Trophoblast cell (in vitro differentiated cells and primary cell): ENCODE measurements at regions not wholly inside any gene's neighbourhood (a gene's known extent, or its start where the extent isn't known, plus 50 kb on each side); places are given as distances from the start of the nearest gene placed in this dataset.
A peak's percentile ranks its signal among the peaks of the same experiment; 100 is the strongest.
"Not testable (repeated sequence)": the region's sequence is repeated elsewhere in the genome, so short reads cannot be mapped to it uniquely, and the experiment has no call there.

Experiments
- DNase-seq, 2 donors: peaks; one replicate each; pipeline ENCODE4 v3.0.0-alpha.2; 2016
- H2AFZ ChIP-seq: 2 replicates; pipeline ENCODE4 v1.6.1; 2013; ENCODE audit warnings: low read length, moderate library complexity, mild to moderate bottlenecking; ENCODE audit not compliant: insufficient read depth, poor library complexity
- H2AK5ac ChIP-seq: 2 replicates; pipeline ENCODE4 v1.6.1; 2013; ENCODE audit warnings: mild to moderate bottlenecking, low read length
- H2BK120ac ChIP-seq: 2 replicates; pipeline ENCODE4 v1.6.1; 2013; ENCODE audit warnings: low read length, mild to moderate bottlenecking, moderate library complexity; ENCODE audit not compliant: insufficient read depth, poor library complexity
- H2BK12ac ChIP-seq: 2 replicates; pipeline ENCODE4 v1.6.1; 2013; ENCODE audit warnings: mild to moderate bottlenecking, low read length, moderate library complexity
- H2BK5ac ChIP-seq: 2 replicates; pipeline ENCODE4 v1.6.1; 2013; ENCODE audit warnings: low read length, low read depth, moderate library complexity, mild to moderate bottlenecking; ENCODE audit not compliant: poor library complexity
- H3K14ac ChIP-seq: 2 replicates; pipeline ENCODE4 v1.6.1; 2013; ENCODE audit warnings: mild to moderate bottlenecking, low read length
- H3K18ac ChIP-seq: 2 replicates; pipeline ENCODE4 v1.6.1; 2013; ENCODE audit warnings: mild to moderate bottlenecking, low read length
- H3K23ac ChIP-seq: 2 replicates; pipeline ENCODE4 v1.6.1; 2013; ENCODE audit warnings: low read length
- H3K27ac ChIP-seq: 2 replicates; pipeline ENCODE4 v1.5.1; 2013; ENCODE audit warnings: low read depth, mild to moderate bottlenecking, inconsistent platforms, low read length, moderate library complexity
- H3K27me3 ChIP-seq: 2 replicates; pipeline ENCODE4 v1.6.1; 2013; ENCODE audit warnings: inconsistent platforms, mild to moderate bottlenecking, low read length, moderate library complexity; ENCODE audit not compliant: insufficient read depth
- H3K36me3 ChIP-seq, 2 experiments: 1 replicate in 1 of 2; 2 replicates in 1 of 2; pipeline ENCODE4 v1.6.1; 2013; ENCODE audit warnings: low read length in 2 of 2, mild to moderate bottlenecking in 2 of 2, moderate library complexity in 1 of 2; ENCODE audit not compliant: insufficient read depth in 2 of 2, control insufficient read depth in 1 of 2
- H3K4ac ChIP-seq: 2 replicates; pipeline ENCODE4 v1.6.1; 2013; ENCODE audit warnings: low read depth, mild to moderate bottlenecking, low read length, moderate library complexity
- H3K4me1 ChIP-seq, 2 experiments: 1 replicate in 1 of 2; 2 replicates in 1 of 2; pipeline ENCODE4 v1.6.1; 2013; ENCODE audit warnings: low read length in 2 of 2, mild to moderate bottlenecking in 2 of 2, moderate library complexity in 1 of 2; ENCODE audit not compliant: insufficient read depth in 2 of 2, control insufficient read depth in 1 of 2
- H3K4me2 ChIP-seq: 2 replicates; pipeline ENCODE4 v1.6.1; 2013; ENCODE audit warnings: inconsistent platforms, mild to moderate bottlenecking, low read length, moderate library complexity
- H3K4me3 ChIP-seq: 2 replicates; pipeline ENCODE4 v1.5.1; 2013; ENCODE audit warnings: mild to moderate bottlenecking, low read depth, low read length, inconsistent platforms
- H3K79me1 ChIP-seq: one replicate; pipeline ENCODE4 v1.6.1; 2013; ENCODE audit warnings: low read length
- H3K79me2 ChIP-seq: 2 replicates; pipeline ENCODE4 v1.6.1; 2013; ENCODE audit warnings: low read length, mild to moderate bottlenecking; ENCODE audit not compliant: control insufficient read depth, insufficient read depth, poor library complexity
- H3K9ac ChIP-seq: 2 replicates; pipeline ENCODE4 v1.6.1; 2013; ENCODE audit warnings: mild to moderate bottlenecking, low read length
- H3K9me3 ChIP-seq: 2 replicates; pipeline ENCODE4 v1.6.1; 2013; ENCODE audit warnings: low read depth, mild to moderate bottlenecking, control low read depth, inconsistent platforms, low read length; ENCODE audit not compliant: insufficient read depth
- H4K12ac ChIP-seq: 2 replicates; pipeline ENCODE4 v1.6.1; 2013; ENCODE audit warnings: low read depth, mild to moderate bottlenecking, low read length, moderate library complexity
- H4K8ac ChIP-seq: 2 replicates; pipeline ENCODE4 v1.6.1; 2013; ENCODE audit warnings: low read depth, mild to moderate bottlenecking, low read length, moderate library complexity
- H4K91ac ChIP-seq: one replicate; pipeline ENCODE4 v1.6.1; 2013; ENCODE audit warnings: low read depth, mild to moderate bottlenecking, low read length, moderate library complexity
- WGBS: extraction: QIAGEN DNeasy Blood & Tissue Kit; methylation state at CpG from one replicate; pipeline ENCODE4 v1.1.7; 2013; ENCODE audit warnings: missing lambda C conversion rate; ENCODE audit not compliant: insufficient read length, insufficient coverage; ENCODE audit errors: extremely low coverage; 5-methylcytosine and 5-hydroxymethylcytosine counted together

GRCh38 chr14:45891417-45892080 is 638.5 kb upstream of the MIS18BP1 start:
- Histone ChIP-seq H3K18ac (no peak overlapping the region), H3K79me2 (no peaks in the 10 kb centered on the region), H3K4ac (no peak overlapping the region), H3K4me1 (no peaks in the 10 kb centered on the region), H3K9ac (no peak overlapping the region), H2BK12ac (no peak overlapping the region), H3K14ac (no peak overlapping the region), H3K36me3 (no peaks in the 10 kb centered on the region), H3K27me3 (no peaks in the 10 kb centered on the region), H2BK120ac (no peak overlapping the region), H3K4me3 (no peak overlapping the region), H4K8ac (no peak overlapping the region), H3K79me1 (no peaks in the 10 kb centered on the region), H3K9me3 (no peaks in the 10 kb centered on the region), H4K12ac (no peak overlapping the region), H3K23ac (no peak overlapping the region), H2BK5ac (no peak overlapping the region), H2AFZ (no peak overlapping the region), H2AK5ac (no peak overlapping the region), H3K4me2 (peak overlapping the region; percentile 27), H3K27ac (no peak overlapping the region), H4K91ac (no peak overlapping the region)
- no CpG with 5 or more reads among the region's 18 CpGs for WGBS
- no peak for DNase-seq

GRCh38 chr14:45888766-45889285 is 635.8 kb upstream of the MIS18BP1 start:
- no CpG with 5 or more reads among the region's 28 CpGs for WGBS
- H2BK5ac ChIP-seq, H2BK120ac ChIP-seq, H3K14ac ChIP-seq, H3K27me3 ChIP-seq, H3K36me3 ChIP-seq, H3K9me3 ChIP-seq, H3K4me1 ChIP-seq, H2AK5ac ChIP-seq, H2BK12ac ChIP-seq, H4K8ac ChIP-seq, H3K27ac ChIP-seq, H3K9ac ChIP-seq, DNase-seq, H4K12ac ChIP-seq, H3K4ac ChIP-seq, H3K79me2 ChIP-seq, H3K79me1 ChIP-seq, H3K18ac ChIP-seq, H3K23ac ChIP-seq, H4K91ac ChIP-seq, H3K4me2 ChIP-seq: not testable (repeated sequence)
- peak overlapping the region; percentile 35 for H2AFZ ChIP-seq
- H3K4me3 ChIP-seq, result peak overlapping the region; percentile 53

- Histone ChIP-seq H3K18ac (no peak overlapping the region), H3K4me3 (no peak overlapping the region), H2BK120ac (no peak overlapping the region), H2AFZ (no peak overlapping the region), H4K91ac (no peak overlapping the region), H3K79me2 (no peaks in the 10 kb centered on the region), H3K27ac (no peak overlapping the region), H2BK12ac (no peak overlapping the region), H3K4me2 (no peak overlapping the region), H3K36me3 (no peaks in the 10 kb centered on the region), H3K79me1 (no peaks in the 10 kb centered on the region), H3K14ac (no peak overlapping the region), H3K4me1 (no peaks in the 10 kb centered on the region), H3K27me3 (no peaks in the 10 kb centered on the region), H2BK5ac (no peak overlapping the region), H2AK5ac (no peak overlapping the region), H3K9ac (no peak overlapping the region), H3K4ac (no peak overlapping the region), H4K12ac (no peak overlapping the region), H3K9me3 (peaks cover 3% of the 10 kb centered on the region), H4K8ac (no peak overlapping the region), H3K23ac (no peak overlapping the region)
- no peak for DNase-seq
- no CpG with 5 or more reads among the region's 4 CpGs for WGBS
These were observed 625.0 kb upstream of the MIS18BP1 start for GRCh38 chr14:45877981-45878380.

- no peak overlapping the region for H3K23ac ChIP-seq
- DNase-seq, result no peak
- no peak overlapping the region for H3K4ac ChIP-seq
- H4K91ac ChIP-seq, result no peak overlapping the region
- no peaks in the 10 kb centered on the region for H3K79me2 ChIP-seq
- H2AK5ac ChIP-seq, result no peak overlapping the region
- no peak overlapping the region for H2AFZ ChIP-seq
- no peak overlapping the region for H4K12ac ChIP-seq
- peaks cover 5% of the 10 kb centered on the region for H3K9me3 ChIP-seq
- H2BK120ac ChIP-seq, result no peak overlapping the region
- H3K4me1 ChIP-seq, result no peaks in the 10 kb centered on the region
- no peak overlapping the region for H3K4me3 ChIP-seq
- no peaks in the 10 kb centered on the region for H3K27me3 ChIP-seq
- H2BK12ac ChIP-seq, result no peak overlapping the region
- no peak overlapping the region for H3K14ac ChIP-seq
- H3K4me2 ChIP-seq, result no peak overlapping the region
- no peak overlapping the region for H4K8ac ChIP-seq
- H3K36me3 ChIP-seq, result no peaks in the 10 kb centered on the region
- no CpG with 5 or more reads among the region's 2 CpGs for WGBS
- no peak overlapping the region for H3K9ac ChIP-seq
- no peak overlapping the region for H3K18ac ChIP-seq
- H3K79me1 ChIP-seq, result no peaks in the 10 kb centered on the region
- H2BK5ac ChIP-seq, result no peak overlapping the region
- H3K27ac ChIP-seq, result no peak overlapping the region
These were observed 615.9 kb upstream of the MIS18BP1 start for GRCh38 chr14:45868863-45869262.
